CD4-positive, alpha-beta T cell treated with Interleukin-6 at 100 ng/mL for 8 hours (primary cell): ENCODE measurements at regions not wholly inside any gene's neighbourhood (a gene's known extent, or its start where the extent isn't known, plus 50 kb on each side); places are given as distances from the start of the nearest gene placed in this dataset.
"Not testable (repeated sequence)": the region's sequence is repeated elsewhere in the genome, so short reads cannot be mapped to it uniquely, and the experiment has no call there.

Source experiments
- DNase-seq: peaks from one replicate; pipeline ENCODE4 v3.0.0-alpha.2; 2020; ENCODE audit warnings: mixed read lengths, low spot score

DNA sequence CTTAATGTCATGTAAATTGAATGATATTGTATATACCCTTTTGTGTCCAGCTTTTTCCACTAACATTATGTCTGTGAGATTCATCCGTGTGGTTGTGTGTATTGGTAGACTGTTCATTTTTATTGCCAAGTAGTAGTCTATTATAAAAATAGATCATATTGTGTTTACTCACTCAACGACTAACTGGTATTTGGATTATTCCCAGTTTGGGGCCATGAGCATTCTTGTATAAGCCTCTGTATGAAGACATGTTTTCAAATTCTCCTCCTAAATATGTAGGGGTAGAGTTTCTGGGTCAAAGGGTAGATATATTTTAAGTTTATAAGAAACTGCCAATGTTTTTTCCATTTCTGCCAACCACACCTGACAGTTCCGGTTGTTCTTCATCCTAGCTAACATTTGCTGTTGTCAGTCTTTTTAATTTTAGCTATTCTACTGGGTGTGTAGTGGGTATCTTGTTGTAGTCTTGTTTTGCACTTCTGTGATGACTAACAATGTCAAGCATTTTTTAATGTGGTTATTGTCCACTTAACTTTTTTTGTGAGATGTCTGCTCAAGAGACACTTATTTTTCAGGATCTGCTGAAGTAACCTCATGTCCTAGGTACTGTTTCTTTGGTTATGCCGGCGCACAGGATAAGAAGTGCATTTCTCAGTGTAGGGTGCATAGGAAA lies 93.2 kb downstream of the DACT1 start:
- no peak for DNase-seq

DNA sequence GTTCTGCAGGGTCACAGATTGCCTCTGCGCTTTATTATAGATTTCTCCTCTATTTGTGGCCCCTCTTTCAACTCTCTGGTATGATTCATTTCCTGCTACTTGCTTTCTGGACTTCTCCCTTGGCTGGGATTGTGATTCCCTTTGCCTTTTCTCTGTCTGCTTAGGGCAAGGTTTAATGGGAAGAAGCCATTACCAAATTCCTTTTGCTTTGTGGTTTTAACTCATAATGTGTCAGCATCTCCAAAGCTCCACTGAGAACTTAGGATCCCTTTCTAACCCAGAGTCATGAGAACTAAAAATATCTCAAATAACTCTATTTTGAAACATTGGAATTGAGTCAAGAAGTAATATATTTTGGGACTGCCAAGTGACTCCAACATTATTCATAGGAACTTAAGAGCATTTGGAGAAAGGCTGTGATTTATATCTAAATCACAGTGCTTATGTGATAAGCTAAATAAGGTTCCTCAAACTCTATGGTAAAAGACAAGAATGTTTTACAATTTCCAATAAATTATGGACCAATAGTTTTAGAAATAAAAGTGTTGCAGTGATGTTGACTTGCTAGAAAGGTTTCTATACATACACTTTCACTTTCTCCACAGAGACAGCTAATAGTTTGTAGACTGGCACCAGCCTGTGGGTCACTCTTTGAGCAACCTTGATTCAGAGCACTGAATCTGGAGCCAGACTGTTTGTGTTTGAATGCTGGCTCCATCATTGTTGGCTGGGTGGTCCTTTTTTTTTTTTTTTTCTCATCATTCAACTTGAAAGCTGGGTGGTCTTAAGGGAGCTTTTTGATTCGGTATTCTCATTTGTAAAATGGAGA lies 93.9 kb downstream of the DACT1 start:
- no peak for DNase-seq

DNA sequence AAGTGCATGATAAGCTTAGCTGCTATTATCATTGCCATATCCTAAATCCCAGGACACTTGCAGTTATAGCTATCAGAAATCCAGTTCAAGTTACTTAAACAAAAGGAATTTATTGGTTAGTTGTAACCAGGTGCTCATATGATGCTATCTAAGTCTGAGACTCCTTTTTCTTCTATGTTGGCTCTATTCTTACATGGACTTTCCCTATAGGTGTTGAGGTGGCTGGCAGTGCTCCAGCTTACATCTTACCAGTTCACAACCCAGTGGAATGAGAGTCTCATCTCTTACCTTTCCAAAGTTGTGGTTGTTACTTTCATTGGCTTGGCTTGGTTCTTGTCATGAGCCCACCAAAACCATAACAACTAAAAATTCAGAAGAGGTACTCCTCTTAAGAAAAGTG lies 94.6 kb downstream of the DACT1 start:
- no peak for DNase-seq

DNA sequence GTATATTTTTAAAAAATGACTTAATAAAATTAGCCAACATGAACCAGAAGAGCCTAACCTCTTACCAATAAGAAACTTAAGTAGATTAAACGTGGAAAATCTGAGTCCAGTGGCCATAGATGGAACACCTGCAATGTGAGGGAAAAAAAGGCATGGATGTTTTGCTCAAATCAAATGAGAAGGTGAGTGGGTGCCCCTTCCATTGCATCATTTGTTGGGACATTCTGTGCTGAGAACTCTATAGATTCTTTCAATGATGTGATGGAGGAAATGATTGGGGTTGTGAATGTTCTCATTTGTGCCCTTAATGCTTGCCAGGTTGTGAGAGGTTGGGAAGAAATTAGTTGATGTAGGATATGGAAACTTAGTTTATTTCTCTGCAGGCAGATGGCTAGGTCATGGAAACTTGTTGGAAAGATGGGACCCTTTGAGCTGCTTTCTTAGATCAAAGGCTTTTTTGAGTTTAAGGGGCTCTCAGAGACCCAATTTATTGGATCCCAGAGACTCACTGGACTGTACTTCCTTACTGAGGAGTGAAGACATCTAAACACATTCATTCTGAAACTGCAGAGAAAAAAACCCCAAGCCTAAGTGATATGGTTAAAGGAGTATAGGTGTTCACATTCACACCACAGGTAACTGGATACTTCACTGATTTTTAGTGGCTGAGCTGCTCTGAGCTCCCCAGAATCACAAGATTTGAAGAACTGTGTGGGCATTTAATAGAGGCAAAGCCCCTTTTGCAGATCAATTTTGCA lies 95.9 kb downstream of the DACT1 start:
- DNase-seq = no peak

DNA sequence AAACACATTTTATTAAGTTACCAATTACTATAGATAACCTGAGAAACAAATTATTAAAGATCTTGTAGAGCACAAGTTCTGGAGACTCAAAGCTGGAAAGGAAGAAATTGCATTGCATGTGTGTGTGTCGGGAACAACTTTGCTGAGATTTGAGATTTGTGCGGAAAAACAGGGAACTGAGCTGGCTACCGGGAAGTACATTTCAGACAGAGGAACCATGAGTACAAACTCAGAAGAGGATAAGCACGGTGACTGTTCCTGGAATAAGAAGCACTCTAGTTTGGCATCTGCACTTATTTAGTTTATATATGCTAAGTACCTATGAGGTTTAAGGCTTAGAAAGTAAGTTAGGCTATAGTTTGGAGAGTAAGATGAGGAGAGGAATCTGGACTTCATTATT lies 97.8 kb downstream of the DACT1 start:
- DNase-seq = no peak

DNA sequence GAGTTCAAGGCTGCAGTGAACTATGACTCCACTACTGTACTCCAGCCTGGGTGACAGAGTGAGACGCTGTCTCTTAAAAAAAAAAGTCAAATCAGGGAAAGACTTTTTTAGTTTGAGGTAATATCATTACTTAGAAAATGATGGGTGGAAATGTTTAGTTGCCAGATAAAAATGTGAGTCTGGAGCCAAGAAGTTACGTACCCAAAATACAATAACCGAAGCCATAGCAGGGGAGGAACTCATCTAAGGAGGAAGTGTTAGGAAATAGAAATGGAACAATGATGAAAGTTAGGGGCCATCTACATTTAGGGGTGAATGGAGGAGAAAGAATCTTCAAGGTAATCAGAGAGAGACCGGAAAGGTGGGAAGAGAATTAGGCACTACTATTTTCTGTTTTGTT lies 98.8 kb downstream of the DACT1 start:
- DNase-seq = no peak

DNA sequence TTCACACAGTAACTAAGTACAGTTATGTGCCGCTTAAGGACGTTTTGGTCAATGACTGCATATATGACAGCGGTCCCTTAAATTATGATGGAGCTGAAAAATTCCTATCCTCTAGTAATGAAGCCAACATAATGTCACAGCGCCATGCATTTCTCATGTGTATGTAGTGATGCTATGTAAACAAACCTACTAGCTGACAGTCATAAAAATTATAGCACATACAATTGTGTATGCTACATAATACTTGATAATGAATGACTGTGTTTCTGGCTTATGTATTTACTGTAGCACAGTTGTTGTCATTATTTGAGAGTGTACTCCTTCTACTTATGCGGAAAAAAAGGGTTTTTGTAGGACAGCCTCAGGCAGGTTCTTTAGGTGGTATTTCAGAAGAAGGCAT lies 99.7 kb downstream of the DACT1 start:
- DNase-seq = no peak

DNA sequence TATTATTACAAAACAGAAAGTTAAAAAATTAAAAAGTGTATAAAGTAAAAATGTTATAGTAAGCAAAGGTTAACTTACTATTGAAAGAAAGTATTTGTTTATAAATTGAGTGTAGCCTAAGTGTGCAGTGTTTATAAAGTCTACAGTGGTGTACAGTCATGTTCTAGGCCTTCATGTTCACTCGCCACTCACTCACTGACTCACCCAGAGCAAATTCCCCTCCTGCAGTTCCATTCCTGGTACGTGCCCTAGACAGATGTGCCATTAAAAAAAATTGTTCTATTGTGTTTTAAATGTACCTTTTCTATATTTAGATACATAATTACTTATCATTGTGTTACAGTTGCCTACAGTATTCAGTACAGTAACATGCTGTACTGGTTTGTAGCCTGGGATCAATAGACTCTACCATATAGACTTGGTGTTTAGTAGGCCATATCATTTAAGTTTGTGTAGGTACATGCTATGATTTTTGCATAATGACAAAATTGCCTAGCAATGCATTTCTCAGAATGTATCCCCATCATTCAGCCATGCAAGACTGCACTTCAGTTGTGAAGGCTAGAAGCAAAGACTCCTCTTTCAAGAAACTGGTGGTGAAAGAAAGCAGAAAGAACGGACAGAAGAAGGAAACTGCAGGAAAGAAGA lies 100.6 kb downstream of the DACT1 start:
- no peak for DNase-seq

DNA sequence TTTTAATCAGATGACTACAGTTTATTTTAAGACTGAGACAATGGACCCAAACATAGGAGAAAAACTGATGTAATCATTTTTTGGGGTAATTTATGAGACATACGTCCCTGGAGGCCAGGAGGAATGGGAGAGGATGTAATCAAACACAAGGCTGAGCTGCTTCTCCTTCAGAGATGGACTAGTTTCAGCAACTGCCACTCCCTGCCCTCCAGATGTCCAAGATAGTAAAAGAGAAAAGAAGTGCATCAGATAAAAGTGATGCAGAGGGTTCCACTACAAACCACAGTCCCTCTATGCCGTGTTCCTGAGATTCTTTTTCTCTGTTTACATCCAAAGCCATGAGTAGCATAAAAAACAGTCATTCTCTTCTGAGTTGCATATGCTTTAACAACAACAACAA lies 101.1 kb downstream of the DACT1 start:
- no peak for DNase-seq

DNA sequence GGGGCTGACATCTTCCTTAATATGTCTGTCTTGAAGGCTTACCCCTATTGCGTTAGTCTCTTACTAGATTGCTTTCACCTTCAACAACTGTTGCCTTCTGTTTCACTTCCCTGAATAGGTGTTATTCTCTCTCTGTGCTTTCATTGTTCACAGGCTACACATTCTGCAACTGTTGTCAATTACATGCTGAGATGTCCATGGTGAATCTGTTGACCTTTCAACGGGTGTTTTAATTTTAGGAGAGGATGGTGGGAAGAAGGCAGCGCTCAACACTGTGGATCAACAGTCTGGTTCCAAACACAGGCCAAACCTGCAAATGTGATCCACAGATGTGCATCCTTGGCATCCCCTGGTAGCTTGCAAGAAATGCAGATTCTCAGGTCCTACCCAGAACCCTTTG lies 101.9 kb downstream of the DACT1 start:
- no peak for DNase-seq

DNA sequence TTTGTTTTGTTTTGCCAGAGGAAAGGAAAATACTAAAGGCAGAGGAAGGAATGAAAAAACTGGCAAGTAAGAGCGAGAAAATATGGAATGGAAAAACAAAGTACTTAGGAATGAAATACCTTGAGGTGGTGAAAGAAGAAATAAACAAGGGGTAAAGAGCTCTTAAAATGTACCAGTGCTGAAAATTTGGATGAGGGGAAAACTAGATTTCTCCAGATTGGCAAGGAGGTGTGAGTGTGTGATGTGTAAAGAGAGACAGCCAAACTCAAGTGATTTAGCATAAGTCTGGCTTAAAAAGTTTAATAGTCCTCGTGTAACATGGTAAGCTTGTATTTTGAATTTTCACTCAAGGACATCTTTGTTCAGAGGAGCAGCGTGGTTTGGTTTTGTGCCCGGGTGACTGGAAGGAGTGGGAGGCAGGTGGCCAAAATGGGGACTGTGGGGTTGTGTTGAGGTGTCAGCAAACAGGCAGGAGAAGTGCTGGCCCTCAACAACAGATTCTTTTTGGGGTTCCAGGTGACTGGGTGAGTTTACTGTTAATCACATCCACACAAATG lies 102.7 kb downstream of the DACT1 start:
- DNase-seq = no peak

DNA sequence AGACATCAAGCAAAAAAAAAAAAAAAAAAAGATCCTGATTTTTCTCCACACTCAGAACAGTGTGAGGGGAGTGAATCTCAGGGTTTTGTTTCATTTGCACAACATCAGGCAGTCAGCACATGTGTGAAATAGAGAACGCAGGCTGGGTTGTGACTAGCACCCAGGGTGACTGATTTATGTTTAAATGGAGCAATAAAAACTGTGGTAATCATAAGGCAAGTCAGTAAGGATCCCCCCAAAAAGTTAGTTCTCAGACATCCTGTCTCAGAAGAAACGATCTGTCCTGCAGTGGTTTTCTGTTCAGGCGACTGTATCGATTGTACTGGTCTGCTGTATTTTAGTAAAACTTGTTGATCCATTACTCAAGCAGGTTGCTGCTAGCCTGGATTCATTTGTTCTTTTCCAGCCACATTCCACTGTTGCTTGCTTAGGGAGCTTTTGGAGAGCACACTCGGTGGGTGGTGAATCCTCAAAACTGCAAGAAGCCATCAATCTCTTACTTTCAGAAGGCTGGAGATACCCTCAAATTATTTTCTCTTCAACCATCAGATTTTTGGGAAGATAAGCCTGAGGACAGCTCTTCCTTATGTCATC lies 107.1 kb downstream of the DACT1 start:
- DNase-seq = no peak

DNA sequence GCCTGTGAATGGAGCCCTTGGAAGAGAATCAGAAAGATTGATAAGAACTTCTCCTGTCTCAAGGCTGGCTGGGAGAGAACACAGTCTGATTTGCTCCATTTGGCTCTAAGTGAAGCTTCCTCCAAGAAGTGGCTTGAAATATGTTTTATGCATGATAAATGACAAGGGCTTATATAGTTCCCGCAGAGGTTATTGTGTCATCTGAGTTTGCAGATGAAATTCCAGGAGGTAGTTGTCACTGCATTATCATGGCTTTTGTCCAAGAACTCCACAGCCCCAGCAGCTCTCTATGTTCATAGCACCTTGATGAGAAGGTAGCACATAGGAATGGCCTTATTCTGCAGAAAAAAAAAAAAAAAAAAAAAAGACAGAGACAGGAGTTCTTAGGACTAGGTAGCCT lies 108.5 kb downstream of the DACT1 start:
- DNase-seq = no peak

DNA sequence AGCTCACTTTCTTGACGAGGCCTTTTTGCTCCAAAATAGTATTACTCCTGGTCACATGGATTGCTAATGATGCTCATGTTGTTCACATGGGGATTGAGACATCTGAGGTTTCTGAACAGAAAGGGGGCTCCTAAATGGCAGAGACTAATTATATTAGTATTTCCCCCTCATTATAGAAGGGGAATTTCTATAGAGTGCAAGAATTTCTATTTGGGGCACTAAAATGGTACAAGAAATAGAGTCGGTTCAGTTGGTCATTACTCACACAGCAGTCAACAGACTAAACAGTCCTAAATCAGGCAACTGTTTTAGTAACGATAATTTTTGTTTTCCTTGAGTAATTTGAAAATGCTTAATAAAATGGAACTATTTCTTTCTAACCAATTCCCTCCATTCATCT lies 108.9 kb downstream of the DACT1 start:
- no peak for DNase-seq

DNA sequence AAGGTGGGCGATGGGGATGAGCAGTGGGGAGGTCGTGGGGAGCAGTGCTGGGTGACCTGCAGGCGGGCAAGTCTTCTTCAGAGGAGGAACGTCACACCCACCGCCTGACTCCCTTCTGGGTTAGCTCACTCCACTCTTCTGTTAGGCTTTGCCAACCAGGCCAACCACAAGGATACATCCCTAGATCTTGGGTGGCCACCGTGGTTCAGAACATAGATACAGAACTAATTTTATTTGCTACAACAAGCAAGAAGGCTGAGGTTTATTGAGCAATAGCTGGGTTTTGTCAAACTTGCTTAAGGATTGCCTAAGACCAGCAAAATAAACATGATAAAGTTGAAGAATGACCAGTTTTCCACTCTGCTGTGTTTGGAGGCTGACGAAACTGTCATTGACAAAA lies 109.4 kb downstream of the DACT1 start:
- DNase-seq = no peak

DNA sequence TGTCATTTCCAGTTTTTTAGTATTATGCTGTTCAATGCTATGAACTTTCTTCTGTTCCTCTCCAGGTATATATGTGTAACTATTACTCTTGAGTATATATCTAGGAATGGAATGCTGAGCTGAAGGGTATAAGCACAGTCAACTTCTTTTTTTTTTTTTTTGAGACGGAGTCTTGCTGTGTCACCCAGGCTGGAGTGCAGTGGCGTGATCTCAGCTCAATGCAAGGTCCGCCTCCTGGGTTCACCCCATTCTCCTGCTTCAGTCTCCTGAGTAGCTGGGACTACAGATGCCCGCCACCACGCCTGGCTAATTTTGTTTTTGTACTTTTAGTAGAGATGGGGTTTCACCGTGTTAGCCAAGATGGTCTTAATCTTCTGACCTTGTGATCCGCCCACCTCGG lies 110.5 kb downstream of the DACT1 start:
- not testable (repeated sequence) for DNase-seq

DNA sequence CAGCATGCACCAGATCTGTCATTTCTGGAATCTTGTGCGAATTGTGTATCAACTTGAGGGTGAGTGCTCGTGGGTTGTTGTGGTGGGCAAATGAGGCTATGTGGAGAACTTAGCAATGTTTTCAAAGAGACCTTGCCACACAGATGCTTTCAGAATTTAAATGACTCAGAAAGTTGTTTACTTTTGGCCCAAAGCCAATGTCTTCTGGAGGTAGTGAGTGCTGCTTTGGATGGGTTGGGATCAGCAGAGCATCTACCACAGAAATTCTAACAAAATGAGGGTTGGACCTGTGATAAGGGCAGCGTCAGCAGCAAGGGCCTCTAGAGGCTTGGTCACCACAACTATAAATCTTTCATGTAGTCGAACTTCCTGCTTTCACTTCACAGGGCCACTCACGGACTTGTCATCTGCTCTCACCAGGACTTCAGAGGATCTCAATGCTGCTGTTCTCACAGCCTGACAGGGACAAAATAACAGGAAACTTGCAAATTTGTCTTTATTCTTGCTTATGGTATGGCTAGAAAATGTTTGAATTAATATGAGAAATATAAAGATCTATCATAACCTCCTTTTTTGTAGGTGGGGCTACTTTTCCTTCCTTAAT lies 111.4 kb downstream of the DACT1 start:
- DNase-seq = no peak

DNA sequence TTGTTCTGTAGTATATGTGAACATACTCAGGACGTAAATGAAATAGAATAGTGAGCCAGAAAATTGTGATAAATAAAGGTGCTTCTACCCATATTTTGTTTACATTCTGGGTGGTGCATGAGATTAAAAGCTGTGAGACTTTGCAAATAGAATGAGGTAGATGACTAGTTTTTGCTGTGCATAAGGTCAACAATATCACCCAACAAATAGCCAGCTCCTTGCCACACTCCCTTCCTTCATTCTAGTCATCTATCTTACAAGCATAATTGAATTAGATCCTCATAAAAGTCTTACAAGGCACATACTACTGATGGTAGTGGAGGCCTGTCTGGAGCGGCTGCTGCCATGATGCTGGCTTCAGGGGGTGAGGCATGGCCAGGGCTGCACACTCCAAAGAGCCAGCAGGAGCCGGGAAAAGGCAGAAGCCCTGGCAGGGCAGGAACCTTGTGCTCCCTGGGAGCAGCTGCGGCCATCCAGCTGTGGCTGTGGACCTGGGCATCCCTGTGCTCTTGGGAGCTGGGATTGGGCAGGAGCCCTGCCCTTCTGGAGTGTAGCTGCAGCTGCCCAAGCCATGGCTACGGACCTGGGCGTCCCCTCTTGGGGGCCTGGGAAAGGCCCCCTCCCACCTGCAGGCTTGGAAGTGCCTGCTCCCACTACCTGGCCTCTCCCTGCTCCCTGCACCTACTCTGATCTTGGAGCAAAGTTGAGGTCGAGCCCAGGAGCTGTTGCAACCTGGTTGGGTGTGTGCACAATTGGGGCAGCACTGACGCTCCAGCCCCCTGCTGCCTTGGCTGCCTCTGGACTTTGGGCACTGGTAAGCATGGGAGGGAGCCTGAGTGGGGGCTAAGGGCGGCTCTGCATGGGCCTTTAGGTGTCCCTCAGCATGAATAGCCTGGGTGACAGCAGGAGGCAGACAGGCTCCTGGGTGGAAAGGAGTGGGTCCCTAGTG lies 112.8 kb downstream of the DACT1 start:
- DNase-seq = no peak

DNA sequence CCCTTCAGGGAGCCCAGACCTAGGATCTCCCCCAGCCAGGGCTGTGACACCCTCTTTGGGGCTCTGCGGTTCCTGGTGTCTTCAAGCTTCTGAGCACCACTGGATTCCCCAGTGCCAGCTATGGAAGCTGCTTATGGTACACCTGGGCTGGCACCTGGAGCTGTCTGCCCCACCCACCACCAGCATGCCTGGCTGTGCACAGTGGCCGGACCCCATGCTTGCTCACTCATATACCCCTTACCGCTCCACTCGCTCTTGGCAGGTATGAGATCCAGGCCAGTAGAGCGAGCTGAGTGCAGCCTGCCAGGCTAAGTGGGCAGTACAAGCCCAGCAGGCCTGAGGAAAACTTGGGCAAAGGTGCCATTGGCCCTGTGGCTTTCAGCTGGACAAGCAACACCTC lies 114.0 kb downstream of the DACT1 start:
- DNase-seq = no peak

DNA sequence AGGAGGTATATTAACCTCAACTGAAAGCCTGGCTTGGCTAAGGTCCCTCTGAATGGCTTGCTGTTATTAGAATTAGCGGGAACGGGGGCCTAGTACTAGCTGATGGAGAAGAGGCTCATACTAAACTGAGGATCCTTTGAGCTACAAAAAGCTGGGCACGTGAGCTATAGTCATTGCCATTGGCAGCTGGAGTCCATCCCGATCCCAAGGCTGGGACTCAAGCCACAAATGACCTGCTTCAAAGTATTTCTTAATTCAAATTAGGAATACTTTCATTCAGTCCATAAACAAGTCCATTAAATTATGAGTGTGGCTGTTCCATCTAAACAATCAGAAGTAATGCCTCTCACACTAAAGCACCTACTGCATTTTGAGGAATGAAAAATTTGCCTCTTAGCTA lies 114.5 kb downstream of the DACT1 start:
- no peak for DNase-seq
